MM.1S (cell line): ENCODE measurements at regions not wholly inside any gene's neighbourhood (a gene's known extent, or its start where the extent isn't known, plus 50 kb on each side); places are given as distances from the start of the nearest gene placed in this dataset.

Source experiments
- DNase-seq: peaks from one replicate; pipeline ENCODE4 v3.0.0-alpha.2; 2015
- H2AFZ ChIP-seq: fragments of 300-600 bp; sonication (generic); 2 replicates; pipeline ENCODE4 v1.6.0; 2016; ENCODE audit warnings: antibody characterized with exemption, low read length
- H3F3A ChIP-seq: fragments of 300-600 bp; sonication (generic); 2 replicates; pipeline ENCODE4 v1.6.1; 2016; ENCODE audit warnings: mild to moderate bottlenecking, antibody characterized with exemption, low read length, moderate library complexity, mixed read lengths; ENCODE audit not compliant: insufficient read depth
- H3K27ac ChIP-seq: fragments of 300-600 bp; sonication (generic); 2 replicates; pipeline ENCODE4 v1.5.1; 2016; ENCODE audit warnings: mild to moderate bottlenecking, low read length
- H3K27me3 ChIP-seq: fragments of 300-600 bp; sonication (generic); replicated peaks from 2 replicates; pipeline ENCODE4 v1.6.0; 2016; ENCODE audit warnings: low read length; ENCODE audit not compliant: insufficient read depth
- H3K36me3 ChIP-seq: fragments of 300-600 bp; sonication (generic); replicated peaks from 2 replicates; pipeline ENCODE4 v1.6.1; 2016; ENCODE audit warnings: mild to moderate bottlenecking, low read length, mixed read lengths; ENCODE audit not compliant: insufficient read depth
- H3K4me1 ChIP-seq: fragments of 300-600 bp; sonication (generic); 2 replicates; pipeline ENCODE4 v1.6.1; 2016; ENCODE audit warnings: low read length, mixed read lengths
- H3K4me2 ChIP-seq: fragments of 300-600 bp; sonication (generic); 2 replicates; pipeline ENCODE4 v1.6.0; 2016; ENCODE audit warnings: low read depth, low read length
- H3K4me3 ChIP-seq: fragments of 300-600 bp; sonication (generic); 2 replicates; pipeline ENCODE4 v1.5.1; 2016; ENCODE audit warnings: low read length, mixed read lengths
- H3K79me2 ChIP-seq: fragments of 300-600 bp; sonication (generic); 2 replicates; pipeline ENCODE4 v1.6.1; 2016; ENCODE audit warnings: mixed run types, low read length, mixed read lengths
- H3K9ac ChIP-seq: fragments of 300-600 bp; sonication (generic); 2 replicates; pipeline ENCODE4 v1.6.1; 2016; ENCODE audit warnings: low read length, mixed read lengths
- H3K9me2 ChIP-seq: fragments of 300-600 bp; sonication (generic); replicated peaks from 2 replicates; pipeline ENCODE4 v1.6.1; 2016; ENCODE audit warnings: mild to moderate bottlenecking, low read length, mixed read lengths; ENCODE audit not compliant: insufficient read depth
- H3K9me3 ChIP-seq: fragments of 300-600 bp; sonication (generic); replicated peaks from 2 replicates; pipeline ENCODE4 v1.6.1; 2016; ENCODE audit warnings: mild to moderate bottlenecking, low read length, mixed read lengths; ENCODE audit not compliant: insufficient read depth
- H4K20me1 ChIP-seq: fragments of 300-600 bp; sonication (generic); 2 replicates; pipeline ENCODE4 v1.6.1; 2016; ENCODE audit warnings: mild to moderate bottlenecking, low read length, moderate library complexity, mixed read lengths; ENCODE audit not compliant: insufficient read depth
- EZH2 ChIP-seq: fragments of 300-600 bp; sonication (generic); optimal IDR thresholded peaks from 2 replicates; pipeline ENCODE3; 2017; ENCODE audit warnings: low read depth, mild to moderate bottlenecking, antibody characterized with exemption, low read length, mixed read lengths
- EZH2phosphoT487 ChIP-seq: fragments of 300-600 bp; sonication (generic); IDR thresholded peaks from 2 replicates; pipeline ENCODE4 v1.6.1; 2018; ENCODE audit warnings: antibody characterized with exemption, low read length
- TF ChIP-seq, protein P1 (sequence below): fragments of 300-600 bp; sonication (generic); IDR thresholded peaks from 2 replicates; pipeline ENCODE4 v1.5.1; 2016; ENCODE audit warnings: antibody characterized with exemption, low read length, mixed read lengths

- Histone ChIP-seq H3K36me3 (no peaks in the 10 kb centered on the region), H3K27me3 (no peaks in the 10 kb centered on the region), H3K79me2 (no peaks in the 10 kb centered on the region), H3F3A (no peaks in the 10 kb centered on the region), H3K4me2 (no peak overlapping the region), H3K9me3 (no peaks in the 10 kb centered on the region), H2AFZ (no peak overlapping the region), H4K20me1 (no peaks in the 10 kb centered on the region), H3K9ac (no peak overlapping the region), H3K27ac (no peak overlapping the region), H3K4me3 (no peak overlapping the region), H3K9me2 (no peaks in the 10 kb centered on the region), H3K4me1 (no peaks in the 10 kb centered on the region)
- DNase-seq = no peak
- no peak for TF ChIP-seq EZH2
- TF ChIP-seq, protein P1, sequence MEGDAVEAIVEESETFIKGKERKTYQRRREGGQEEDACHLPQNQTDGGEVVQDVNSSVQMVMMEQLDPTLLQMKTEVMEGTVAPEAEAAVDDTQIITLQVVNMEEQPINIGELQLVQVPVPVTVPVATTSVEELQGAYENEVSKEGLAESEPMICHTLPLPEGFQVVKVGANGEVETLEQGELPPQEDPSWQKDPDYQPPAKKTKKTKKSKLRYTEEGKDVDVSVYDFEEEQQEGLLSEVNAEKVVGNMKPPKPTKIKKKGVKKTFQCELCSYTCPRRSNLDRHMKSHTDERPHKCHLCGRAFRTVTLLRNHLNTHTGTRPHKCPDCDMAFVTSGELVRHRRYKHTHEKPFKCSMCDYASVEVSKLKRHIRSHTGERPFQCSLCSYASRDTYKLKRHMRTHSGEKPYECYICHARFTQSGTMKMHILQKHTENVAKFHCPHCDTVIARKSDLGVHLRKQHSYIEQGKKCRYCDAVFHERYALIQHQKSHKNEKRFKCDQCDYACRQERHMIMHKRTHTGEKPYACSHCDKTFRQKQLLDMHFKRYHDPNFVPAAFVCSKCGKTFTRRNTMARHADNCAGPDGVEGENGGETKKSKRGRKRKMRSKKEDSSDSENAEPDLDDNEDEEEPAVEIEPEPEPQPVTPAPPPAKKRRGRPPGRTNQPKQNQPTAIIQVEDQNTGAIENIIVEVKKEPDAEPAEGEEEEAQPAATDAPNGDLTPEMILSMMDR = no peak
- TF ChIP-seq EZH2phosphoT487 = no peak
Measured at GRCh38 chr6:170130771-170131241, 160.1 kb downstream of the DLL1 start.

DNA sequence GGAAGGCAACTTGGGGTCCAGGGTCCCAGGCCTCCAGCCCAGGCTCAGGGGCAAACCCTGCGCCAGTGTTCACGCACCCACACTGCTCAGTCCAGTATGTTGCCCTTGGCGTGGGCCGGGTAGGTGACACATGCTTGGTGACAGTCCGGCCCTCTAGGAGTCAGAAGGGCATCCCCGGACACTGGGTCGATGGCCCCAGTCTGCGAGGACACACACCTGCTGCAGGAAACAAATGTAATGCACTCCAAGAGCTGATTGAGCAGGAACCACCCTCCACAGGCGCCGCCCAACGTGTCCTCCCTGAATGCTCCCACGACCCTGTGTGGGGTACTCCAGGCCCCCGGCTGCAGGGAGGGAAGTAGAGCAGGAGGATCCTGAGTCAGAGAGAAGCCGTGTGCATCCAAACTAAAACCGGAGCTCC, 160.7 kb downstream of the DLL1 start:
- H3K9ac ChIP-seq = no peak overlapping the region
- no peak overlapping the region for H3K4me3 ChIP-seq
- no peaks in the 10 kb centered on the region for H3K9me3 ChIP-seq

DNA sequence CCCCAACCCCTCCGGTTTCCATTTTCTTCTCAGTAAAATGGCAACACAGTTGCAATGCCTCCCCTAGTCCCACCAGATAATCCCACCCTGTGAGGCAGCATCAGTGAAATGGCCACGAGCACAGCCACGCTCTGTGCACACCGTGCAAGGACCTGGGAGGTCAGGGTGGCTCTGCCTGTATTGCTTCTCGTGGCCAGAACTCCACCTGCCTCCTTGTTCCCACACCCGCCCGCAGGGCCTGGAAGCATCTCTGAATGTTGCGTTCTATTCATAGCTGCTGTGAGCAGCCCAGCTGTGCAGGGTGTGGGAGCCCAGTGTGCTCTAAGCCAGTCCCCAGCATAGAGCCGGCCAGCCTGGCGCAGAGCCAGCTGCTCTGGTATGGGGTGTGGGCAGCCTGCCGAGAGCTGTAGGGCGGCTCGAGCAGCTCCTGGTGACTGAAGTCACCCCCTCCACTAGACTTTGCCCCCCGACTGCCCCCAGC, 161.1 kb downstream of the DLL1 start:
- Histone ChIP-seq H3K4me3 (no peak overlapping the region), H3K4me2 (no peak overlapping the region), H2AFZ (no peak overlapping the region), H3K79me2 (no peaks in the 10 kb centered on the region), H3K4me1 (no peaks in the 10 kb centered on the region), H3K27ac (no peak overlapping the region), H3K9me3 (no peaks in the 10 kb centered on the region), H3K36me3 (no peaks in the 10 kb centered on the region), H3F3A (no peaks in the 10 kb centered on the region), H3K27me3 (no peaks in the 10 kb centered on the region), H3K9ac (no peak overlapping the region), H3K9me2 (no peaks in the 10 kb centered on the region), H4K20me1 (no peaks in the 10 kb centered on the region)
- no peak for DNase-seq
- no peak for TF ChIP-seq EZH2phosphoT487
- no peak for TF ChIP-seq EZH2
- TF ChIP-seq, protein P1 = no peak

More for the DNA sequence above, 160.7 kb downstream of the DLL1 start:
- H3K4me1 ChIP-seq = no peaks in the 10 kb centered on the region
- no peaks in the 10 kb centered on the region for H3K36me3 ChIP-seq
- H3K27ac ChIP-seq = no peak overlapping the region
- no peak overlapping the region for H3K4me2 ChIP-seq
- no peak overlapping the region for H2AFZ ChIP-seq
- TF ChIP-seq EZH2phosphoT487 (no peak), EZH2 (no peak)
- TF ChIP-seq, protein P1 = no peak
- no peaks in the 10 kb centered on the region for H3K27me3 ChIP-seq
- H4K20me1 ChIP-seq = no peaks in the 10 kb centered on the region
- no peaks in the 10 kb centered on the region for H3K9me2 ChIP-seq
- no peaks in the 10 kb centered on the region for H3F3A ChIP-seq
- no peak for DNase-seq
- H3K79me2 ChIP-seq = no peaks in the 10 kb centered on the region
